HK-2 (cell line): ENCODE measurements at regions not wholly inside any gene's neighbourhood (a gene's known extent, or its start where the extent isn't known, plus 50 kb on each side); places are given as distances from the start of the nearest gene placed in this dataset.
"Not testable (repeated sequence)": the region's sequence is repeated elsewhere in the genome, so short reads cannot be mapped to it uniquely, and the experiment has no call there.

ENCODE experiments used
- DNase-seq: peaks from one replicate; pipeline ENCODE4 v3.0.0-alpha.2; 2018; ENCODE audit not compliant: unreplicated experiment

GRCh38 chr15:98088307-98088945, 127.9 kb downstream of the ARRDC4 start:
- DNase-seq: not testable (repeated sequence)

- not testable (repeated sequence) for DNase-seq
These were observed 128.8 kb downstream of the ARRDC4 start for GRCh38 chr15:98089352-98089751.

- not testable (repeated sequence) for DNase-seq
These were observed 137.5 kb downstream of the ARRDC4 start for GRCh38 chr15:98097986-98098385.

- not testable (repeated sequence) for DNase-seq
These were observed 140.1 kb downstream of the ARRDC4 start for GRCh38 chr15:98100606-98101005.

- DNase-seq: no peak
These were observed 143.1 kb downstream of the ARRDC4 start for GRCh38 chr15:98103570-98103969.

- not testable (repeated sequence) for DNase-seq
These were observed 144.1 kb downstream of the ARRDC4 start for GRCh38 chr15:98104386-98105151.

- DNase-seq: not testable (repeated sequence)
These were observed 146.2 kb downstream of the ARRDC4 start for GRCh38 chr15:98106615-98107194.

GRCh38 chr15:98111806-98112205, 151.3 kb downstream of the ARRDC4 start:
- DNase-seq: no peak

- no peak for DNase-seq
These were observed 152.8 kb downstream of the ARRDC4 start for GRCh38 chr15:98113327-98113726.

- no peak for DNase-seq
These were observed 160.1 kb downstream of the ARRDC4 start for GRCh38 chr15:98120561-98120960.

- no peak for DNase-seq
These were observed 161.0 kb downstream of the ARRDC4 start for GRCh38 chr15:98121536-98121935.

- no peak for DNase-seq
These were observed 161.5 kb downstream of the ARRDC4 start for GRCh38 chr15:98121957-98122356.

GRCh38 chr15:98123297-98123696, 162.8 kb downstream of the ARRDC4 start:
- DNase-seq: no peak

GRCh38 chr15:98123834-98124233, 163.3 kb downstream of the ARRDC4 start:
- DNase-seq: no peak

- no peak for DNase-seq
These were observed 164.1 kb downstream of the ARRDC4 start for GRCh38 chr15:98124581-98124980.

- no peak for DNase-seq
These were observed 166.0 kb downstream of the ARRDC4 start for GRCh38 chr15:98126326-98127085.

- no peak for DNase-seq
These were observed 167.1 kb downstream of the ARRDC4 start for GRCh38 chr15:98127586-98127985.

GRCh38 chr15:98131924-98132323, 171.4 kb downstream of the ARRDC4 start:
- DNase-seq: no peak

GRCh38 chr15:98134905-98135304, 174.4 kb downstream of the ARRDC4 start:
- DNase-seq: no peak

GRCh38 chr15:98138910-98139309, 178.4 kb downstream of the ARRDC4 start:
- DNase-seq: no peak

GRCh38 chr15:98139337-98139736, 178.8 kb downstream of the ARRDC4 start:
- DNase-seq: no peak

GRCh38 chr15:98142572-98142971, 182.1 kb downstream of the ARRDC4 start:
- DNase-seq: no peak
